SK-N-SH (cell line): ENCODE measurements at regions not wholly inside any gene's neighbourhood (a gene's known extent, or its start where the extent isn't known, plus 50 kb on each side); places are given as distances from the start of the nearest gene placed in this dataset.

Experiments
- CTCF ChIP-seq: fragments of 200-600 bp; sonication (generic); IDR thresholded peaks from 2 replicates; pipeline ENCODE4 v1.6.1; 2017; ENCODE audit warnings: antibody characterized with exemption, mild to moderate bottlenecking, moderate library complexity
- FOXM1 ChIP-seq: IDR thresholded peaks from 2 replicates; pipeline ENCODE4 v1.4.0; 2012; ENCODE audit warnings: low read depth, mild to moderate bottlenecking
- GABPA ChIP-seq: IDR thresholded peaks from 2 replicates; pipeline ENCODE4 v1.4.0; 2012; ENCODE audit warnings: low read depth, mild to moderate bottlenecking
- MXI1 ChIP-seq: IDR thresholded peaks from 2 replicates; pipeline ENCODE4 v1.6.1; 2012; ENCODE audit warnings: mild to moderate bottlenecking, low read depth, low read length, improper control_type of control experiment
- NFIC ChIP-seq: IDR thresholded peaks from 2 replicates; pipeline ENCODE4 v1.4.0; 2012; ENCODE audit warnings: borderline replicate concordance
- POLR2AphosphoS5 ChIP-seq: IDR thresholded peaks from 2 replicates; pipeline ENCODE4 v1.6.1; 2012; ENCODE audit warnings: low read depth, low read length
- RAD21 ChIP-seq: IDR thresholded peaks from 2 replicates; pipeline ENCODE4 v1.6.1; 2012; ENCODE audit warnings: mild to moderate bottlenecking, low read length
- REST ChIP-seq: IDR thresholded peaks from 2 replicates; pipeline ENCODE4 v1.6.1; 2012; ENCODE audit warnings: mild to moderate bottlenecking, low read depth, low read length, moderate library complexity
- RFX5 ChIP-seq: IDR thresholded peaks from 2 replicates; pipeline ENCODE4 v1.6.1; 2012; ENCODE audit warnings: mild to moderate bottlenecking, improper control_type of control experiment, low read length
- SMC3 ChIP-seq: IDR thresholded peaks from 2 replicates; pipeline ENCODE4 v1.6.1; 2012; ENCODE audit warnings: low read depth, low read length, improper control_type of control experiment
- TAF1 ChIP-seq: IDR thresholded peaks from 2 replicates; pipeline ENCODE4 v1.6.1; 2012; ENCODE audit warnings: low read depth, mild to moderate bottlenecking, low read length, moderate library complexity, borderline replicate concordance
- TCF12 ChIP-seq: IDR thresholded peaks from 2 replicates; pipeline ENCODE4 v1.4.0; 2012

- TF ChIP-seq CTCF (no peak), TCF12 (no peak), TAF1 (no peak), RAD21 (no peak), POLR2AphosphoS5 (no peak), SMC3 (no peak), GABPA (no peak), REST (no peak), MXI1 (no peak), NFIC (no peak), FOXM1 (no peak), RFX5 (no peak)
Measured at GRCh38 chr12:61985830-61986229, 274.4 kb upstream of the USP15 start.
